Memory B cell (primary cell): ENCODE measurements at regions not wholly inside any gene's neighbourhood (a gene's known extent, or its start where the extent isn't known, plus 50 kb on each side); places are given as distances from the start of the nearest gene placed in this dataset.

Source experiments
- ATAC-seq: fragments of 150-1000 bp; cut with Tn5 transposase; 2 replicates; pipeline ENCODE4 v1.10.0; 2021; ENCODE audit warnings: low read depth, mild to moderate bottlenecking, moderate library complexity
- DNase-seq, 2 donors: peaks; one replicate each; pipeline ENCODE4 v3.0.0; 2022; ENCODE audit warnings: low spot score in 2 of 2
- H3K27ac Mint-ChIP-seq: one replicate; pipeline ENCODE4 v1.8.0; 2022; ENCODE audit warnings: mild to moderate bottlenecking, moderate library complexity, mixed read lengths
- H3K27me3 Mint-ChIP-seq: one replicate; pipeline ENCODE4 v1.8.0; 2022; ENCODE audit warnings: mixed read lengths
- H3K36me3 Mint-ChIP-seq: one replicate; pipeline ENCODE4 v1.8.0; 2022; ENCODE audit warnings: mild to moderate bottlenecking, mixed read lengths
- H3K4me1 Mint-ChIP-seq: one replicate; pipeline ENCODE4 v1.8.0; 2022; ENCODE audit warnings: mixed read lengths
- H3K4me3 Mint-ChIP-seq: one replicate; pipeline ENCODE4 v1.8.0; 2022; ENCODE audit warnings: mild to moderate bottlenecking, moderate library complexity, mixed read lengths
- H3K9me3 Mint-ChIP-seq: one replicate; pipeline ENCODE4 v1.8.0; 2022; ENCODE audit warnings: mixed read lengths

GRCh38 chr17:14460516-14461226 lies 159.8 kb downstream of the HS3ST3B1 start:
- peaks cover 8% of the 10 kb centered on the region for H3K27me3 Mint-ChIP-seq

GRCh38 chr17:14459955-14460354 lies 159.1 kb downstream of the HS3ST3B1 start:
- no peak overlapping the region for H3K27ac Mint-ChIP-seq
- peaks cover 4% of the 10 kb centered on the region for H3K4me1 Mint-ChIP-seq
- ATAC-seq (no peak), DNase-seq (no peak)
- H3K4me3 Mint-ChIP-seq, result no peak overlapping the region
- H3K36me3 Mint-ChIP-seq, result peaks cover 2% of the 10 kb centered on the region
- H3K27me3 Mint-ChIP-seq, result peaks cover 8% of the 10 kb centered on the region
- H3K9me3 Mint-ChIP-seq, result peaks cover 3% of the 10 kb centered on the region

More at GRCh38 chr17:14460516-14461226, 159.8 kb downstream of the HS3ST3B1 start:
- no peak for ATAC-seq
- no peak overlapping the region for H3K4me3 Mint-ChIP-seq
- no peak for DNase-seq
- H3K4me1 Mint-ChIP-seq, result peaks cover 4% of the 10 kb centered on the region
- peaks cover 2% of the 10 kb centered on the region for H3K36me3 Mint-ChIP-seq
- no peak overlapping the region for H3K27ac Mint-ChIP-seq
- H3K9me3 Mint-ChIP-seq, result peaks cover 1% of the 10 kb centered on the region

- ATAC-seq (no peak), DNase-seq (no peak)
- H3K27me3 Mint-ChIP-seq, result peaks cover 6% of the 10 kb centered on the region
- H3K9me3 Mint-ChIP-seq, result peaks cover 3% of the 10 kb centered on the region
- H3K36me3 Mint-ChIP-seq, result peaks cover 2% of the 10 kb centered on the region
- peaks cover 4% of the 10 kb centered on the region for H3K4me1 Mint-ChIP-seq
- H3K27ac Mint-ChIP-seq, result no peak overlapping the region
- no peak overlapping the region for H3K4me3 Mint-ChIP-seq
Measured at GRCh38 chr17:14458724-14459123, 157.8 kb downstream of the HS3ST3B1 start.

GRCh38 chr17:14454746-14455145 lies 153.9 kb downstream of the HS3ST3B1 start:
- Mint-ChIP-seq H3K4me1 (no peaks in the 10 kb centered on the region), H3K9me3 (peaks cover 2% of the 10 kb centered on the region), H3K36me3 (peaks cover 2% of the 10 kb centered on the region), H3K27me3 (peaks cover 4% of the 10 kb centered on the region), H3K27ac (no peak overlapping the region), H3K4me3 (no peak overlapping the region)
- DNase-seq (no peak), ATAC-seq (no peak)

GRCh38 chr17:14452856-14453255 lies 152.0 kb downstream of the HS3ST3B1 start:
- no peak overlapping the region for H3K27ac Mint-ChIP-seq
- no peak overlapping the region for H3K4me3 Mint-ChIP-seq
- peaks cover 4% of the 10 kb centered on the region for H3K27me3 Mint-ChIP-seq
- H3K9me3 Mint-ChIP-seq, result peaks cover 2% of the 10 kb centered on the region
- no peaks in the 10 kb centered on the region for H3K4me1 Mint-ChIP-seq
- H3K36me3 Mint-ChIP-seq, result peaks cover 2% of the 10 kb centered on the region
- DNase-seq (no peak), ATAC-seq (no peak)

- peaks cover 2% of the 10 kb centered on the region for H3K36me3 Mint-ChIP-seq
- no peak for ATAC-seq
Measured at GRCh38 chr17:14451729-14452191, 150.9 kb downstream of the HS3ST3B1 start.

GRCh38 chr17:14448818-14449217 lies 147.9 kb downstream of the HS3ST3B1 start:
- Mint-ChIP-seq H3K9me3 (no peaks in the 10 kb centered on the region), H3K4me3 (no peak overlapping the region), H3K27ac (no peak overlapping the region), H3K27me3 (no peaks in the 10 kb centered on the region), H3K4me1 (no peaks in the 10 kb centered on the region), H3K36me3 (no peaks in the 10 kb centered on the region)
- ATAC-seq (no peak), DNase-seq (no peak)

More at GRCh38 chr17:14451729-14452191, 150.9 kb downstream of the HS3ST3B1 start:
- Mint-ChIP-seq H3K4me3 (no peak overlapping the region), H3K27ac (no peak overlapping the region), H3K4me1 (no peaks in the 10 kb centered on the region), H3K9me3 (peaks cover 2% of the 10 kb centered on the region), H3K27me3 (peaks cover 4% of the 10 kb centered on the region)
- no peak for DNase-seq

- DNase-seq (no peak), ATAC-seq (no peak)
- no peaks in the 10 kb centered on the region for H3K9me3 Mint-ChIP-seq
- no peaks in the 10 kb centered on the region for H3K27me3 Mint-ChIP-seq
- no peak overlapping the region for H3K4me3 Mint-ChIP-seq
- no peaks in the 10 kb centered on the region for H3K36me3 Mint-ChIP-seq
- no peaks in the 10 kb centered on the region for H3K4me1 Mint-ChIP-seq
- no peak overlapping the region for H3K27ac Mint-ChIP-seq
Measured at GRCh38 chr17:14446825-14447224, 145.9 kb downstream of the HS3ST3B1 start.

GRCh38 chr17:14444915-14445314 lies 144.0 kb downstream of the HS3ST3B1 start:
- ATAC-seq (no peak), DNase-seq (no peak)
- Mint-ChIP-seq H3K4me3 (no peak overlapping the region), H3K9me3 (no peaks in the 10 kb centered on the region), H3K27me3 (no peaks in the 10 kb centered on the region), H3K27ac (no peak overlapping the region), H3K36me3 (no peaks in the 10 kb centered on the region), H3K4me1 (peaks cover 3% of the 10 kb centered on the region)

- no peaks in the 10 kb centered on the region for H3K9me3 Mint-ChIP-seq
- no peak for DNase-seq
- no peak overlapping the region for H3K4me3 Mint-ChIP-seq
- peaks cover 1% of the 10 kb centered on the region for H3K36me3 Mint-ChIP-seq
- H3K27ac Mint-ChIP-seq, result no peak overlapping the region
- H3K4me1 Mint-ChIP-seq, result peaks cover 6% of the 10 kb centered on the region
- no peak for ATAC-seq
- no peaks in the 10 kb centered on the region for H3K27me3 Mint-ChIP-seq
Measured at GRCh38 chr17:14442798-14443528, 142.1 kb downstream of the HS3ST3B1 start.

GRCh38 chr17:14437176-14437575 lies 136.3 kb downstream of the HS3ST3B1 start:
- no peaks in the 10 kb centered on the region for H3K27me3 Mint-ChIP-seq
- no peak overlapping the region for H3K27ac Mint-ChIP-seq
- H3K4me3 Mint-ChIP-seq, result peak overlapping the region; percentile 4
- DNase-seq (no peak), ATAC-seq (peak; percentile 68)
- peaks cover 24% of the 10 kb centered on the region for H3K4me1 Mint-ChIP-seq
- peaks cover 1% of the 10 kb centered on the region for H3K36me3 Mint-ChIP-seq
- H3K9me3 Mint-ChIP-seq, result no peaks in the 10 kb centered on the region

- Mint-ChIP-seq H3K27me3 (no peaks in the 10 kb centered on the region), H3K27ac (no peak overlapping the region), H3K9me3 (no peaks in the 10 kb centered on the region), H3K36me3 (peaks cover 1% of the 10 kb centered on the region), H3K4me3 (no peak overlapping the region), H3K4me1 (peaks cover 24% of the 10 kb centered on the region)
- ATAC-seq (no peak), DNase-seq (no peak)
Measured at GRCh38 chr17:14436266-14436665, 135.4 kb downstream of the HS3ST3B1 start.

GRCh38 chr17:14434506-14434905 lies 133.6 kb downstream of the HS3ST3B1 start:
- no peaks in the 10 kb centered on the region for H3K36me3 Mint-ChIP-seq
- DNase-seq (peak in 1 of 2 donors; percentile 3), ATAC-seq (peak; percentile 85)
- H3K4me3 Mint-ChIP-seq, result no peak overlapping the region
- peaks cover 24% of the 10 kb centered on the region for H3K4me1 Mint-ChIP-seq
- no peak overlapping the region for H3K27ac Mint-ChIP-seq
- H3K27me3 Mint-ChIP-seq, result no peaks in the 10 kb centered on the region
- H3K9me3 Mint-ChIP-seq, result no peaks in the 10 kb centered on the region

GRCh38 chr17:14432079-14432478 lies 131.2 kb downstream of the HS3ST3B1 start:
- DNase-seq, result no peak
- H3K4me3 Mint-ChIP-seq, result no peak overlapping the region
- no peaks in the 10 kb centered on the region for H3K36me3 Mint-ChIP-seq
- H3K9me3 Mint-ChIP-seq, result no peaks in the 10 kb centered on the region
- H3K27me3 Mint-ChIP-seq, result no peaks in the 10 kb centered on the region
- ATAC-seq, result no peak
- H3K27ac Mint-ChIP-seq, result no peak overlapping the region
- peaks cover 34% of the 10 kb centered on the region for H3K4me1 Mint-ChIP-seq
